SK-N-SH (cell line): ENCODE measurements at regions not wholly inside any gene's neighbourhood (a gene's known extent, or its start where the extent isn't known, plus 50 kb on each side); places are given as distances from the start of the nearest gene placed in this dataset.

Experiments used
- CTCF ChIA-PET: fragments of 300-600, 350-600 bp; formaldehyde crosslinking; extraction: SDS; loops from one replicate; lab custom pipeline; 2021; lab: Yijun Ruan, JAX
- POLR2A ChIA-PET: fragments of 350-600 bp; sonication (Branson Sonifier 250); formaldehyde crosslinking; extraction: SDS; loops from one replicate; lab custom pipeline; 2020; ENCODE audit warnings: antibody characterized with exemption, inconsistent platforms; lab: Yijun Ruan, JAX
- DNase-seq: peaks from one replicate; pipeline ENCODE4 v3.0.0; 2012
- H2AFZ ChIP-seq: fragments of 200-600 bp; sonication (generic); 2 replicates; pipeline ENCODE4 v1.8.1; 2016; ENCODE audit warnings: antibody characterized with exemption, mild to moderate bottlenecking, low read depth
- H3F3A ChIP-seq: fragments of 200-600 bp; sonication (generic); replicated peaks from 2 replicates; pipeline ENCODE3; 2016; ENCODE audit warnings: antibody characterized with exemption, mild to moderate bottlenecking; ENCODE audit not compliant: insufficient read depth
- H3K27ac ChIP-seq, 2 experiments: fragments of 200-500 bp in 1 of 2; fragments of 200-600 bp in 1 of 2; sonication (Bioruptor generic) in 1 of 2; sonication (generic), shearing (Covaris generic) in 1 of 2; 2 replicates each; pipeline versions ENCODE4 v1.5.1 to v1.6.1; 2014 to 2016; ENCODE audit warnings: low read depth in 2 of 2, inconsistent platforms in 1 of 2, low read length in 1 of 2, mild to moderate bottlenecking in 1 of 2, mixed read lengths in 1 of 2
- H3K27me3 ChIP-seq: fragments of 200-600 bp; sonication (generic), shearing (Covaris generic); 2 replicates; pipeline ENCODE4 v1.6.1; 2016; ENCODE audit warnings: mixed run types; ENCODE audit not compliant: insufficient read depth
- H3K36me3 ChIP-seq, 2 experiments: fragments of 200-500 bp in 1 of 2; fragments of 200-600 bp in 1 of 2; sonication (Bioruptor generic) in 1 of 2; sonication (generic) in 1 of 2; replicated peaks in 1 of 2; 2 replicates each; pipeline versions ENCODE3 to v1.5.1; 2014 to 2016; ENCODE audit warnings: low read length in 1 of 2, mild to moderate bottlenecking in 1 of 2; ENCODE audit not compliant: insufficient read depth in 2 of 2, control insufficient read depth in 1 of 2
- H3K4me1 ChIP-seq, 2 experiments: fragments of 200-500 bp in 1 of 2; fragments of 200-600 bp in 1 of 2; sonication (Bioruptor generic) in 1 of 2; sonication (generic), shearing (Covaris generic) in 1 of 2; 2 replicates each; pipeline versions ENCODE4 v1.5.1 to v1.6.1; 2014 to 2016; ENCODE audit warnings: low read depth in 1 of 2, low read length in 1 of 2, mixed run types in 1 of 2; ENCODE audit not compliant: insufficient read depth in 2 of 2, control insufficient read depth in 1 of 2
- H3K4me2 ChIP-seq: fragments of 200-600 bp; sonication (generic), shearing (Covaris generic); 2 replicates; pipeline ENCODE4 v1.6.1; 2017; ENCODE audit warnings: mixed run types
- H3K4me3 ChIP-seq, 2 experiments: fragments of 200-500 bp in 1 of 2; fragments of 200-600 bp in 1 of 2; sonication (Bioruptor generic) in 1 of 2; sonication (generic), shearing (Covaris generic) in 1 of 2; 2 replicates each; pipeline versions ENCODE4 v1.5.1 to v1.8.1; 2014 to 2016; ENCODE audit warnings: low read depth in 2 of 2, inconsistent platforms in 1 of 2, low read length in 1 of 2, mild to moderate bottlenecking in 1 of 2, mixed read lengths in 1 of 2, moderate library complexity in 1 of 2
- H3K79me2 ChIP-seq: fragments of 200-600 bp; sonication (generic); 2 replicates; pipeline ENCODE4 v1.8.1; 2017; ENCODE audit warnings: mild to moderate bottlenecking; ENCODE audit not compliant: insufficient read depth
- H3K9ac ChIP-seq: fragments of 200-600 bp; sonication (generic); 2 replicates; pipeline ENCODE4 v1.6.1; 2017; ENCODE audit warnings: mixed run types
- H3K9me2 ChIP-seq: fragments of 200-600 bp; sonication (generic); 2 replicates; pipeline ENCODE4 v1.6.1; 2017; ENCODE audit warnings: mixed run types
- H3K9me3 ChIP-seq: fragments of 200-600 bp; sonication (generic); 2 replicates; pipeline ENCODE4 v1.6.1; 2017; ENCODE audit warnings: mixed run types, mild to moderate bottlenecking, moderate library complexity
- H4K20me1 ChIP-seq: fragments of 200-600 bp; sonication (generic); 2 replicates; pipeline ENCODE4 v1.6.1; 2017; ENCODE audit warnings: mild to moderate bottlenecking, mixed run types; ENCODE audit not compliant: insufficient read depth
- CHD2 ChIP-seq: fragments of 150-350 bp; IDR thresholded peaks from 2 replicates; pipeline ENCODE4 v1.6.1; 2018; ENCODE audit warnings: low read length; ENCODE audit not compliant: partially characterized antibody
- EZH2phosphoT487 ChIP-seq: fragments of 200-600 bp; sonication (generic); IDR thresholded peaks from 2 replicates; pipeline ENCODE4 v1.6.1; 2017; ENCODE audit warnings: low read depth, mixed run types, mild to moderate bottlenecking, antibody characterized with exemption, moderate library complexity, borderline replicate concordance
- FOSL2 ChIP-seq: IDR thresholded peaks from 2 replicates; pipeline ENCODE4 v1.4.0; 2012; ENCODE audit warnings: low read depth, mild to moderate bottlenecking, moderate library complexity, borderline replicate concordance
- GABPA ChIP-seq: IDR thresholded peaks from 2 replicates; pipeline ENCODE4 v1.4.0; 2012; ENCODE audit warnings: low read depth, mild to moderate bottlenecking
- GATA2 ChIP-seq: sonication (generic); formaldehyde crosslinking; IDR thresholded peaks from 2 replicates; pipeline ENCODE4 v1.5.0; 2020; ENCODE audit warnings: mild to moderate bottlenecking, missing genetic modification reagents
- JUND ChIP-seq: IDR thresholded peaks from 2 replicates; pipeline ENCODE4 v1.4.0; 2012
- MEF2A ChIP-seq: IDR thresholded peaks from 2 replicates; pipeline ENCODE4 v1.4.0; 2012; ENCODE audit warnings: low read depth, borderline replicate concordance
- POLR2AphosphoS5 ChIP-seq: IDR thresholded peaks from 2 replicates; pipeline ENCODE4 v1.6.1; 2012; ENCODE audit warnings: low read depth, low read length
- RAD21 ChIP-seq: IDR thresholded peaks from 2 replicates; pipeline ENCODE4 v1.6.1; 2012; ENCODE audit warnings: mild to moderate bottlenecking, low read length
- RXRA ChIP-seq: IDR thresholded peaks from 2 replicates; pipeline ENCODE4 v1.4.0; 2012; ENCODE audit warnings: low read depth, mild to moderate bottlenecking, borderline replicate concordance
- SMC3 ChIP-seq: IDR thresholded peaks from 2 replicates; pipeline ENCODE4 v1.6.1; 2012; ENCODE audit warnings: low read depth, low read length, improper control_type of control experiment
- TAF1 ChIP-seq: IDR thresholded peaks from 2 replicates; pipeline ENCODE4 v1.6.1; 2012; ENCODE audit warnings: low read depth, mild to moderate bottlenecking, low read length, moderate library complexity, borderline replicate concordance
- TCF12 ChIP-seq: IDR thresholded peaks from 2 replicates; pipeline ENCODE4 v1.4.0; 2012
- TEAD4 ChIP-seq: IDR thresholded peaks from 2 replicates; pipeline ENCODE4 v1.4.0; 2012; ENCODE audit warnings: mild to moderate bottlenecking, borderline replicate concordance; ENCODE audit not compliant: insufficient read depth
- WGBS: methylation state at CpG from one replicate; pipeline ENCODE4 v1.1.6; 2017; ENCODE audit warnings: low lambda C conversion rate; 5-methylcytosine and 5-hydroxymethylcytosine counted together
- TF ChIP-seq, protein P1 (sequence below): IDR thresholded peaks from 2 replicates; pipeline ENCODE4; 2012
- TF ChIP-seq, protein P2 (sequence below): fragments of 200-600 bp; sonication (generic); IDR thresholded peaks from 2 replicates; pipeline ENCODE4 v1.6.1; 2017; ENCODE audit warnings: antibody characterized with exemption, mild to moderate bottlenecking, moderate library complexity
- TF ChIP-seq, protein P3 (sequence below): fragments of 150-350 bp; IDR thresholded peaks from 2 replicates; pipeline ENCODE4 v1.6.1; 2017; ENCODE audit warnings: antibody characterized with exemption, low read length, low read depth, borderline replicate concordance
- TF ChIP-seq, protein P4 (sequence below): IDR thresholded peaks from 2 replicates; pipeline ENCODE4 v1.4.0; 2012; ENCODE audit warnings: low read depth, borderline replicate concordance

DNA sequence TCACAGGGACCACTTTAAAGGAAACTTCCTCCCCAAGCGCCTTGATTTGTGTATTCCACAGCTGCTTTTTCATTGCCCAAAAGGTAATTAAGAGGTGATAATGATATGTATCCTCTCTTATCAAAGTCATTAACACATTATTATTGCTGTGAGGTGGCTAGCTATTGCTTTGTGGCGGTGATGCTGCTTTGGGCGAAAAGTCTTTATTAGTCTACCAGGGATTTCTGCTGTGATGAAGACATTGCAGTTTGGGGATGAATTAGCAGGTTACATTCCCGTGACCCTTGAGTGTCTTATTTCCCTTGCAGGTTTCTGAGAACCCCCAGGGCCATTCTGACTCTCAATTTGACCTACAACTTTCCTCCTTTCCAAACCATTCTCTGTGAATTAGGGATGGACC lies 143.4 kb upstream of the SOX4 start:
- Histone ChIP-seq H3K36me3 (no peaks in the 10 kb centered on the region), H3F3A (no peaks in the 10 kb centered on the region), H3K27ac (no peak overlapping the region), H2AFZ (no peak overlapping the region), H3K9ac (no peak overlapping the region), H4K20me1 (no peaks in the 10 kb centered on the region), H3K9me3 (no peaks in the 10 kb centered on the region), H3K9me2 (no peaks in the 10 kb centered on the region), H3K27me3 (no peaks in the 10 kb centered on the region), H3K4me1 (peaks cover 0 to 4% of the 10 kb centered on the region in 2 experiments; a peak in 1 of 4 replicates), H3K4me3 (no peak overlapping the region), H3K4me2 (no peak overlapping the region), H3K79me2 (no peaks in the 10 kb centered on the region)
- CTCF ChIA-PET = no interaction called here
- TF ChIP-seq TCF12 = no peak
- TF ChIP-seq EZH2phosphoT487 = no peak
- no peak for TF ChIP-seq JUND
- no peak for TF ChIP-seq POLR2AphosphoS5
- TF ChIP-seq RXRA = no peak
- TF ChIP-seq, protein P1, sequence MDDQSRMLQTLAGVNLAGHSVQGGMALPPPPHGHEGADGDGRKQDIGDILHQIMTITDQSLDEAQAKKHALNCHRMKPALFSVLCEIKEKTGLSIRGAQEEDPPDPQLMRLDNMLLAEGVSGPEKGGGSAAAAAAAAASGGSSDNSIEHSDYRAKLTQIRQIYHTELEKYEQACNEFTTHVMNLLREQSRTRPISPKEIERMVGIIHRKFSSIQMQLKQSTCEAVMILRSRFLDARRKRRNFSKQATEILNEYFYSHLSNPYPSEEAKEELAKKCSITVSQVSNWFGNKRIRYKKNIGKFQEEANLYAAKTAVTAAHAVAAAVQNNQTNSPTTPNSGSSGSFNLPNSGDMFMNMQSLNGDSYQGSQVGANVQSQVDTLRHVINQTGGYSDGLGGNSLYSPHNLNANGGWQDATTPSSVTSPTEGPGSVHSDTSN = no peak
- TF ChIP-seq SMC3 = no peak
- TF ChIP-seq TAF1 = no peak
- TF ChIP-seq, protein P2, sequence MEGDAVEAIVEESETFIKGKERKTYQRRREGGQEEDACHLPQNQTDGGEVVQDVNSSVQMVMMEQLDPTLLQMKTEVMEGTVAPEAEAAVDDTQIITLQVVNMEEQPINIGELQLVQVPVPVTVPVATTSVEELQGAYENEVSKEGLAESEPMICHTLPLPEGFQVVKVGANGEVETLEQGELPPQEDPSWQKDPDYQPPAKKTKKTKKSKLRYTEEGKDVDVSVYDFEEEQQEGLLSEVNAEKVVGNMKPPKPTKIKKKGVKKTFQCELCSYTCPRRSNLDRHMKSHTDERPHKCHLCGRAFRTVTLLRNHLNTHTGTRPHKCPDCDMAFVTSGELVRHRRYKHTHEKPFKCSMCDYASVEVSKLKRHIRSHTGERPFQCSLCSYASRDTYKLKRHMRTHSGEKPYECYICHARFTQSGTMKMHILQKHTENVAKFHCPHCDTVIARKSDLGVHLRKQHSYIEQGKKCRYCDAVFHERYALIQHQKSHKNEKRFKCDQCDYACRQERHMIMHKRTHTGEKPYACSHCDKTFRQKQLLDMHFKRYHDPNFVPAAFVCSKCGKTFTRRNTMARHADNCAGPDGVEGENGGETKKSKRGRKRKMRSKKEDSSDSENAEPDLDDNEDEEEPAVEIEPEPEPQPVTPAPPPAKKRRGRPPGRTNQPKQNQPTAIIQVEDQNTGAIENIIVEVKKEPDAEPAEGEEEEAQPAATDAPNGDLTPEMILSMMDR = no peak
- TF ChIP-seq RAD21 = no peak
- no peak for TF ChIP-seq FOSL2
- TF ChIP-seq CHD2 = no peak
- TF ChIP-seq, protein P3, sequence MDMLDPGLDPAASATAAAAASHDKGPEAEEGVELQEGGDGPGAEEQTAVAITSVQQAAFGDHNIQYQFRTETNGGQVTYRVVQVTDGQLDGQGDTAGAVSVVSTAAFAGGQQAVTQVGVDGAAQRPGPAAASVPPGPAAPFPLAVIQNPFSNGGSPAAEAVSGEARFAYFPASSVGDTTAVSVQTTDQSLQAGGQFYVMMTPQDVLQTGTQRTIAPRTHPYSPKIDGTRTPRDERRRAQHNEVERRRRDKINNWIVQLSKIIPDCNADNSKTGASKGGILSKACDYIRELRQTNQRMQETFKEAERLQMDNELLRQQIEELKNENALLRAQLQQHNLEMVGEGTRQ = no peak
- TF ChIP-seq TEAD4 = no peak
- TF ChIP-seq GABPA = no peak
- TF ChIP-seq, protein P4, sequence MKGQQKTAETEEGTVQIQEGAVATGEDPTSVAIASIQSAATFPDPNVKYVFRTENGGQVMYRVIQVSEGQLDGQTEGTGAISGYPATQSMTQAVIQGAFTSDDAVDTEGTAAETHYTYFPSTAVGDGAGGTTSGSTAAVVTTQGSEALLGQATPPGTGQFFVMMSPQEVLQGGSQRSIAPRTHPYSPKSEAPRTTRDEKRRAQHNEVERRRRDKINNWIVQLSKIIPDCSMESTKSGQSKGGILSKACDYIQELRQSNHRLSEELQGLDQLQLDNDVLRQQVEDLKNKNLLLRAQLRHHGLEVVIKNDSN = no peak
- no peak for TF ChIP-seq MEF2A
- TF ChIP-seq GATA2 (CRISPR knock-in tag) = no peak
- 83% methylated on average over 4 of the region's 4 CpGs for WGBS
- POLR2A ChIA-PET = no interaction called here
- DNase-seq = no peak
